ENCODE measurements at regions not wholly inside any gene's neighbourhood (a gene's known extent, or its start where the extent isn't known, plus 50 kb on each side); places are given as distances from the start of the nearest gene placed in this dataset.

DNA sequence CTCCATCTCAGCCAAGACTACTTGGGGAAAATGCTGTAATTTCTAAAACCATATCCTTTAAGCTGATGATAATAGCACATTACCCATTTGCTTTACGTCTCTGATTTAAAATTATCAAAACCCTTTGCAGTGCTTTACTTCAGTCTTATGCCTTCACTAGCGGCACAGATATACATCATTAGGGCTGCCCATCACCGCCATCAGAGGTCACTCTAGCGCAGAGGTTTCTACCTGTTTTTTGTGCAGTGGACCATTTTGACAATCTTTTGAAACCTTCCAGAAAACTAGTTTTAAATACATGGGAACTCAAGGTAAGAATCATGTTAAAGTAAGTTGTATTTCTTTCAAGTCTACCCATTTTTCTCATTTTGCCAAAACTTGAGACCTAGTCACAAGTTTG, 592.5 kb downstream of the PPARGC1A start:
- TF ChIP-seq, protein P1, sequence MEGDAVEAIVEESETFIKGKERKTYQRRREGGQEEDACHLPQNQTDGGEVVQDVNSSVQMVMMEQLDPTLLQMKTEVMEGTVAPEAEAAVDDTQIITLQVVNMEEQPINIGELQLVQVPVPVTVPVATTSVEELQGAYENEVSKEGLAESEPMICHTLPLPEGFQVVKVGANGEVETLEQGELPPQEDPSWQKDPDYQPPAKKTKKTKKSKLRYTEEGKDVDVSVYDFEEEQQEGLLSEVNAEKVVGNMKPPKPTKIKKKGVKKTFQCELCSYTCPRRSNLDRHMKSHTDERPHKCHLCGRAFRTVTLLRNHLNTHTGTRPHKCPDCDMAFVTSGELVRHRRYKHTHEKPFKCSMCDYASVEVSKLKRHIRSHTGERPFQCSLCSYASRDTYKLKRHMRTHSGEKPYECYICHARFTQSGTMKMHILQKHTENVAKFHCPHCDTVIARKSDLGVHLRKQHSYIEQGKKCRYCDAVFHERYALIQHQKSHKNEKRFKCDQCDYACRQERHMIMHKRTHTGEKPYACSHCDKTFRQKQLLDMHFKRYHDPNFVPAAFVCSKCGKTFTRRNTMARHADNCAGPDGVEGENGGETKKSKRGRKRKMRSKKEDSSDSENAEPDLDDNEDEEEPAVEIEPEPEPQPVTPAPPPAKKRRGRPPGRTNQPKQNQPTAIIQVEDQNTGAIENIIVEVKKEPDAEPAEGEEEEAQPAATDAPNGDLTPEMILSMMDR (conservative IDR thresholded peaks at IDR 0.05; ENCODE audit: low read depth, low read length): no peak
- DNase-seq (ENCODE audit: low read depth): no peak
- H3K4me3 ChIP-seq (ENCODE audit: low read depth, low read length): no peak overlapping the region

DNA sequence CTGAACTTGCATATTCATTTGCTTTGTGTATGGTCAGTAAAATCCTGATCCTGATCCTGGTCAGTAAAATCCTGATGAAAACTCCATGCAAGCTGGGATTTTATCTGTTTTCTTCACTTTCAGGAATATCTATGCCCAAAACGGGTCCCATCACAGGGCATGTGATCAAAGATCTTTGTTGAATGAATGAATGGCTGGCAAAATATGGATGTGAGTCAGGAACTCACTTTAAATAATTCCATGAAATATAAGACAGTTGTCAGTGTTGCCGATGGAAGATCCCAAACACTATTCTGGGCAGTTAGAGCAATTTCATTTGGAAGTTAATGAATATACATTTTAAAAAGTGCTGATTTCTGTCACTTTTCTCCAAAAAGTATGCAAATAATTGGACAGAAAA, 598.4 kb downstream of the GBA3 start:
- DNase-seq (ENCODE audit: low read depth): no peak
- H3K4me3 ChIP-seq (ENCODE audit: low read depth, low read length): no peak overlapping the region
- TF ChIP-seq, protein P1 (conservative IDR thresholded peaks at IDR 0.05; ENCODE audit: low read depth, low read length): no peak

DNA sequence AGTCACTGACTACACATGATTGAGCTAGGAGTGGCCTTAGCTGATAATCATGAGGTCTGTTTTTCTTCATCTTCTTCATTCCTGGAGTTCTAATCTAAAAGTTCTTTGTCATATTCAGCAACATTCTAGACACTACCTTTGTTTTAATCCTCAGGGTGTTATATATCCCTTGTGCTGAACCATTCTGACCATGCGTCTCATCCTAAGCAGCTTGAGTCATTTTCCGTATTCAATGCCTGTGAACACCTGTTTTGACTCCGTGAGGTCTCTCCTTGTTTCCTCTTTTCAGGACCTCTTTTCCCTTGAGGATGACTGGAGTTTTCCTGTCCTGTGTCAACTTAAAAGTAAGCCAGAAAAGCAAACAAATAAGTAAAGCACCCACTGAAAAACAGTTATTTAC, 597.9 kb downstream of the GBA3 start:
- no peak for DNase-seq (ENCODE audit: low read depth)
- no peak overlapping the region for H3K4me3 ChIP-seq (ENCODE audit: low read depth, low read length)
- TF ChIP-seq, protein P1 (conservative IDR thresholded peaks at IDR 0.05; ENCODE audit: low read depth, low read length): no peak

DNA sequence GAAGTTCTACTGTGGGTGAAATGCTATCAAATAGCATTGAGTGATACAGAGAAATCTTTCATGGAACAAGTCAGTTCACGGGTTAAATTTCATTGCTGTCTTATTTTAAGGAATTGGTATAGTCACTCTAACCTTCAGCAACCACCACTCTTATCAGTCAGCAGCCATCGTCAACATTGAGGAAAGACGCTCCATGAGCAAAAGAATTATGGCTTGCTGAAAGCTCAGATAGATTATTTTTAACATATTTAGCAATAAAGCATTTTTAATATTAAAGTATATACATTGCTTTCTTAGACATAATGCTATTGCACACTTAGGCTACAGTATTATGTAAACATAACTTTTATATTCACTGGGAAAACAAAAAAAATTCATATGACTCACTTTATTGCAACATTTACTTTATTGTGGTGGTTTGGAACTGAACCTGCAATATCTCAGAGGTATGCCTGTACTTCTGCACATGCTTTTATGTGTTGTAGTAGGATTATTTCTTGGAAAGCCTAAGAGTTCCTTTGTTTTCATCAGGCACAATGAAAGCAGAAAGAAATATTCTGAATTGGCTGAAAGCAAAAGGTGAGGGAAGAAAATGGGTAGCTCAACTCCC, 586.7 kb downstream of the GBA3 start:
- DNase-seq (ENCODE audit: low read depth): peak; percentile 0
- TF ChIP-seq, protein P1 (conservative IDR thresholded peaks at IDR 0.05; ENCODE audit: low read depth, low read length): no peak
- H3K4me3 ChIP-seq (ENCODE audit: low read depth, low read length): no peak overlapping the region

DNA sequence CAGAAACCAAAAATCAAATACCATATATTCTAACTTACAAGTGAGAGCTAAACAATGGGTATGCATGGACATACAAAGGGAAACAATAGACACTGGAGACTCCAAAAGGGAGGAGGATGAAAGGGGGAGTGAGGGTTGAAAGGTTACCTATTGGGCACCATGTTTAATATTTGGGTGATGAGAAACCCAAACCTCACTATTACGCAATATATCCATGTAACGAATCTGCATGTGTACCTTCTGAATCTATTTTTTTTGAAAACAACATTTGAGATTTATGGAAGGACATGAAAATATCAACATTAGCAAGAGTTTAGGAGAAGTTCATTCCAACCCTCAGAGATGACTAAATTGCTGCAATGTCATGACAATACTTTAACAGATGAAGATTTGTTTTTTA, 586.1 kb downstream of the GBA3 start:
- TF ChIP-seq, protein P1 (conservative IDR thresholded peaks at IDR 0.05; ENCODE audit: low read depth, low read length): no peak
- no peak overlapping the region for H3K4me3 ChIP-seq (ENCODE audit: low read depth, low read length)
- no peak for DNase-seq (ENCODE audit: low read depth)

DNA sequence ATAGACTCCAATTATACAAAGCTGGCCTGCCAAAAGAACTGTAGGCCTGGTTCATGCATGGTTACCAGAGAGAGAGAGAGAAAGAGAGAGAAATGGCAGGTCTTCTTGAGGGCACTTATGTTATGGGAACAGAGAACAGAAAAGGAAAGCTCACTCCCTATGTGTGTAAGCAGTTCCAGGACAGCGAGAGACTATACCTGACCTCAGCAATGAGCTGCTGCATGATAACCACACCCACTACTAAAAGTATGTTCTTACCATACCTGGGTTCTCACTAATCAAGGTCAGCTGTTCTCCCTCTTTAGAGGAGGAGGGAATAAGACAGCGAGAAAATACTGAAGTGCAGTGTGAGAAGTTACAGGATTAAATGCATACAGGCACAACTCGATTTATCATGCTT, 583.3 kb downstream of the GBA3 start:
- DNase-seq (ENCODE audit: low read depth): no peak
- no peak overlapping the region for H3K4me3 ChIP-seq (ENCODE audit: low read depth, low read length)
- TF ChIP-seq, protein P1 (conservative IDR thresholded peaks at IDR 0.05; ENCODE audit: low read depth, low read length): no peak

DNA sequence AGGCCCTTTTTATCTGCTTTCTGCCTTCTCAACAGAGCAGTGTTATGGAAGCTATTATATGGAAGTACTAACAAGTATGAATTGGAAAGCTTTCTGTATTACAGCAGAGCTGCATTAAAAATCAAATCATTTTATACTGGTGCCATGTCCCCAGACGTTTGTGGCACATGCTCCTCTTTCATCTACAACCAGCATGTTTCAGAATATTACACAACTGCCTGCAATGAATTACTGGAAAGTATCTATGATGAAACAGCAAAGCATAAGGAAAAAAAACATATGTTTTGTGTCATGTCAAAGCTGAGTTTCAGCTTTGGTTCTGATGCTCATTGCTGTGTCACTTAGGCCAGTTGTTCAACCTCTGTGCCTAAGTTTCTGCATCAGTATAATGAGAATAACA, 576.8 kb downstream of the GBA3 start:
- TF ChIP-seq, protein P1 (conservative IDR thresholded peaks at IDR 0.05; ENCODE audit: low read depth, low read length): no peak
- H3K4me3 ChIP-seq (ENCODE audit: low read depth, low read length): no peak overlapping the region
- no peak for DNase-seq (ENCODE audit: low read depth)
